Stimulated activated CD4-positive, alpha-beta T cell treated with anti-CD3 and anti-CD28 coated beads, TNF-alpha, amount 100 ng/mL, for 4 hours (primary cell): ENCODE measurements at regions not wholly inside any gene's neighbourhood (a gene's known extent, or its start where the extent isn't known, plus 50 kb on each side); places are given as distances from the start of the nearest gene placed in this dataset.
"Not testable (repeated sequence)": the region's sequence is repeated elsewhere in the genome, so short reads cannot be mapped to it uniquely, and the experiment has no call there.

Experiments used
- DNase-seq, 3 experiments: peaks; one replicate each; pipeline ENCODE4 v3.0.0-alpha.2; 2020; ENCODE audit warnings: low read depth in 3 of 3

DNA sequence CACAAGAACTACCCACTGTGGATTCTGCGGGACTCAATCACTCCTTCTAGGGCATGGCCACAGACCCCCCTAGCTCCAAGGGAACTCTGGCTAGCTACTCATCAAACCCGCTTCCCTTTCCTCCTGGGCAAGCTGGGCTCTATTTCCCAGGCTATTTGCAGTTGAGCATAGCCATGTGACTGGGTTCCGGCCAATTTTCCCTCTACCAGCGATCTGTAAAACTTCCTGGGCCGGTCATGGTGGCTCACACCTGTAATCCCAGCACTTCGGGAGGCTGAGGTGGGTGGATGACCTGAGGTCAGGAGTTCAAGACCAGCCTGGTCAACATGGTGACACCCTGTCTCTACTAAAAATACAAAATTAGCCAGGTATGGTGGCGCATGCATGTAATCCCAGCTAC, 214.9 kb upstream of the IRF2BP2 start:
- DNase-seq = not testable (repeated sequence)

DNA sequence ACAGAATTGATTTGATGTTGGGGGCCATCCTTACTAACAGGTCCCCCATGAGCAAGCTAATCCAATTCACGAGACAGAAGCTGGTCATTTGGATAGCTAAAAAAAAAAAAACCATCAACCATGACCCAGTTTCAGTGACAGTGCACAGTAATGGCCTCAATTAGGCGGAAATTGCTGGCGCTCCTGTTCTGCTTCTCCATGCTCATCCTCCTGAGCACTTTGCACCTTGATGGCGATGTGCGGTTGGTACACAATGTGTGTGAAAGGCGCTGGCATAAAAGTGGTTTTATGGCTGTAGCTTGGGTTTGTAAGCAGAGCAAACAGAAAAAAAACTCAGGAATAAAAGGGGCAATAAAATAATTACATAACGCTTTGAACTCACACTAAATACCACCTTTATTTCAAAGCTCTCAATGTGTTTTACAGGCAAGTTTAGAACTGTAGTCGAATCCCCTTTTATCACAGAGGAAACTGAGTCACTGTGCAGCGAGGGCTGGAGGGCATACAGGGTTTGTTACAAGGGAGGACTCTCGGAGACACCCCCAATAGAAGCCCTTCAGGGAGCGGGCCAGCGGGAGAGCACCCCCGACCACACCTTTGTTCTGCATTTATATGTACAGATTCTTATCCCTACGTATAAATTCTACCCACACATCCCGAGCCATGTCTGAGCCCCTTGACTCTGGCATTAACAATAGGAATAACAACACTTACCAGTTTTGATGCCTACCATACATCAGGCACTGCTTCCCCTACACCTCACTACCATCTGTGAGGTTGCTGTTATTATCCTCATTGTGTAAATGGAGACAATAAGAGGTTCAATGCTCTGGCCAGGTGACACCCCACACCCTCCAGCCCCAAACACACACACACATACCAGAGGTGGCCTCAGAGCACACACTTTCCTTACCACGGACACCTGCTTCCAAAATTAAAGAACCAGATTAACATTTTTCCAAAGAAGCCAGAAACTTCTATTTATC, 213.5 kb upstream of the IRF2BP2 start:
- no peak for DNase-seq

DNA sequence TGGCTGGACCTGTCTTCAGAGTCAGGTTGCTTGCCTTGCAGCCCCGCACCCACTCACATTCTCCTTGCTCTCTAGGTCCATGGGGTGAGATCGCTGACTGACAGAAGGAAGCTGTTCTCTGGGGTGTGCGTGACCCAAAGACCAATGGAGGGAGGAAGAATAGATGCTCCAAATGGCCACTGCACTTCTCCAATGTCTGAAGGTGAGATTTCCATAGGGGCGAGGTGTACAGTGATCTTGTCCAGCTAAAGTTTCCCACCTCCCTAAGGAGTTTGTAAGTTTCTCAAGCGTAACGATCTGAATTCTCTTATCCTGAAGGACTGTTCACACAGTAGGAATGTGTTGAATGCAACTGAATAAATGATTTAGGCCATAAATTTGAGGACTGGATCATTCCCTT, 211.9 kb upstream of the IRF2BP2 start:
- DNase-seq = no peak

DNA sequence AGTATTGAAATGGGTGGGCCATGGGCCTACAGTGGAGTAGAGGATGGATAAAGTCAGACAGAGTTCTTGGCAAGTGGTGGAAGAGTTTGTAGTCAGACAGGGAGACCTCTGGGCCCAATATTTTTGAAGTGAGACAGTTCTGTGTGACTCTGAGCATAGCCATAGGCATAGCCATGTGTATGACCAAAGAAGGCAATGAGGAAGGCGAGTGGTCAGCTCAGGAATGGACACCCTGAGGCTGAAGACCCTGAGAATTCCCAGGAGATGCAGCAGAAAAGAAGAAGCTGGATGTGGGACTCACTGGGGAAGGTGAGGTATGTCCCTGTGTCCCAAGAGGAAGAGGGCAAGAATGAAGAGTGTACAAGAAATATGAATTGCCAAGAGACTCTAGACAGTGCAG, 210.6 kb upstream of the IRF2BP2 start:
- DNase-seq = no peak

DNA sequence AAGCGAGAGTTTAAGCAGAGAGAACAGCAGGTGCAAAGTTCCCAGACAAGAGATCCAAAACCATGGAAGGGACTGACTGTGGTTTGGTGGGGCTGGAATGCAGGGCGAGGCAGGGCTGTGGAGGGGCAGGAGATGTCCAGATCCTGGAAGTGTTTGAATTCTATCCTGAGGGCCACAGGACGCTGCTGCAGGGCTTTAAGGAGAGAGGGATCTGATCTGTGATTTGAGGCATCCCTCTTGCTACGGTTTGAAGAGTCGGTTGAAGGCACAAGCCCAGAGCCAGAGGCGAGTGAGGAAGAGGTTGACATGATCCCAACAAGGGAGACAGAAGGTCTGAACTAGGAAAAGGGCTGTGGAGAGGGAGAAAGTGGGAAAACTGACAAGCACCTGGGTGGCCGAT, 209.9 kb upstream of the IRF2BP2 start:
- DNase-seq = not testable (repeated sequence)

DNA sequence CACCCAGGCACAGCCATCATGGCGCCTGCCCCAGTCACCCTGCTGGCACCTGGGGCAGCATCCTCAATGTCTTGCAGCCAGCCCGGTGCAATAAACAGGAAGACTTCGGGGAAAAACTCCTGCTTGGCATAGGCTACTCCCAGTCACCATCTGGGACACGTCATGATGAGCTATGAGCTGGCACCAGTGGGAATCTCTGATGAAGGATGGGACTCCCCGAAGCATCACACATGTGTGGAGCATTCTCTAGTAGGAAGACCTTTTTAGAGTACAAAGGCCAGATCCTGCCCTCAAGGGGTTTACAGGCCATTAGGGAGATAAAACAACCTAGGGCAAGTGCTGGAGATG, 208.0 kb upstream of the IRF2BP2 start:
- DNase-seq = not testable (repeated sequence)

DNA sequence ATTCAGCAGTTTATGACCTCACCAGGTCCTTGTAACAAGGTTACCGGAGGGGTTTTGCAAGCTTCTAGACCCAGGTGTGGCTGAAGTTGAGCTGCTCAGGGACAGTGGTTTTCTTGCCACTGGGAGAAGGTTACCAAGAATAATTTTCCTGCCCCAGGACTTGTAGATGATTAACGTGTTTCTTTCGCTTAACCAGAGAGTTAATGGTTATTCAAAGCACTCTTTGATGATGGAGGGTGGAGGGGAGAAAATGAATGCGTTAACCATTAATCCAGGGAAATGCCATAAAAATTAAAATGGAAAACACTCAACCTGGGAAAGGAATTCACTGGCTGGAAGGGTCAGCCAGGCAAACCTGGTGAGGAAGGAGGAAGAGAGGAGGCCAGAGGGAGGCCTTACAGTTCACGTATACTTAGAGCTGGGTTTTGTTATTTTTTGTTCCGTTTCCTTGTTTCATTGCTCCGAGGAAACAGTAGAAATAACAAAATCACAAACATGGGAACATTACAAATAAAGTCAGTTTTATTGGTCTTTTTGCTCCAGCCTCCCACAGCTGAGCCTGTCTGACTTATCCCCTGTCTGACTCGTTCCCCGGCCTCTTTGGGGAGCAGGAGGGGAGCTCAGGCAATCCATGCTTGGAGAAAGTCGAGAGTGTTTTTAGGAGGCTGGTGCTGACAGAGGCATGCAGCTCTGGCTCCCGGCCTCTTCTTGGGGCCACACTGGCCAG, 207.5 kb upstream of the IRF2BP2 start:
- DNase-seq = not testable (repeated sequence)

DNA sequence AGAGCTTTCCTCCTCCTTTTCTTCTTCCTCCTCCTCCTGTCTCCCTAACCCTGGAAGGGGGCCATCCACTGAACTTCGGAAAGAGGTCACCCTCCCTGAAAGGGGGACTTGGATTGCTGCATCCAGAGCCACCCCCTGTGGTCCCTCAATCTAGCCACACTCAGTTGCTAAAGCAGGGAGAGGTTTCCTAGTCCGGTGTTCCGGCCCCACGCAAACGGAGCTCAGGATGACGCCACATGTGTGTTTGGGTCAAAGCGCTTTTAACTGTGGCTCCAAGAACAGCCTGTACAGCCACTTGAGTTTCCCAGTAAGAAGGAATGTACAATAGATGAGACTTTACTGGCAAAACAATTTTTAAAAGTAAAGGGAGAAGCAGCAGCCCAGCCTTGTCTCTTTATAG, 206.9 kb upstream of the IRF2BP2 start:
- not testable (repeated sequence) for DNase-seq

DNA sequence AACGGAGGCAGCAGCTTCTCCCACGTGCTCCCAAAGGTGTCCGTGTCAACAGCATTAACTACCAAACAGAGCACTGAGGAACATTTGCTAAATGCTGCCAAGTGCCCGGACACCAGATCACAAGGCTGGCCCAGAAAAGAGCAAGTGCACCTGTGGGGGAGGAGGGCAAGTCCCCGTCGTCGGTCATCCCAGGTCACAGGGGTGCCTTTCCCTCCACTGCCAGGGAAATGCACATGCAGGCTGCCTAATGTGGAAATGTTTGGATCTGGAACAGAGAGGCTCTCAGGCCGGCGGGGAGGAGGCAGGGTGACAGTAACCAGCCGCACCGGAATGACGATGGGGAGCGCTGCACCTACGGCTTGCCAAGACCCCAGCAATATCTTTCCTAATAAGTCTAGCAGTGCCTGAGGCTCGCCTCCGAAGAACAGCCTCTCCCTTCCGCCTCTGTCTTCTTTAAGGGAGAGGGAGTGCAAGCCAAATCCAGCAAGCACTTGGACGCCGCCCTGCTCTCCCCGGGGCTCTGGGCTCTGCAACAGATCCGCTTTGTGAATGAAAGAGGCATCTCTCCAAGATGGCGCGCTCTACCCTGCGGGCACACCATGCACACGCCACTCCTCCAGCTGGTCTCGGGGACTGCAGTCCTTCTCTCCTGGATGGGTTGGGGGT, 206.3 kb upstream of the IRF2BP2 start:
- not testable (repeated sequence) for DNase-seq

DNA sequence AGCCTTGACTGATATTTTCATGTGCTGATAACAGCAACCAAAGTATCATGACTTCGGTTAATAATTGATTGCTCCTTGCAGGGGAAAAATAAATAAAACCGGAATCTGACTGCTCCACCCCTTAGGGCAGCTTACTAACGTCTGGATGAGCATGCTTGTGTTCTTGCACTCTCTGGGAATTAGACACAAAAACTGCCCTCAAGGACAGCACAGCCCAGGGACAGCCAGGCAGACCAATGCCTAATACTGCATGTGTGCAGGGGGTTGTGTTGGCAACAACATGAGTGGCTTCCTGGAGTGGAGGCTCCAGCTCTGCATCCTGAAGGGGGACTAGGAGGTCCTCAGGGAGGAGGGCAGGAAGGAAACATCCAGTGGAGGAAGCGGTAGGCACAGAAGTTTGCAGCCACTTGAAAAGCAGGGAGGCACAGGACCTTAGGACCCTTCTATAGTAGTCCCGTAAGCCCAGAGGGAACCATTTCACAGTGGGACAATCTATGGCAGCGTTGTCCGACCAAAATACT, 205.4 kb upstream of the IRF2BP2 start:
- DNase-seq = not testable (repeated sequence)

DNA sequence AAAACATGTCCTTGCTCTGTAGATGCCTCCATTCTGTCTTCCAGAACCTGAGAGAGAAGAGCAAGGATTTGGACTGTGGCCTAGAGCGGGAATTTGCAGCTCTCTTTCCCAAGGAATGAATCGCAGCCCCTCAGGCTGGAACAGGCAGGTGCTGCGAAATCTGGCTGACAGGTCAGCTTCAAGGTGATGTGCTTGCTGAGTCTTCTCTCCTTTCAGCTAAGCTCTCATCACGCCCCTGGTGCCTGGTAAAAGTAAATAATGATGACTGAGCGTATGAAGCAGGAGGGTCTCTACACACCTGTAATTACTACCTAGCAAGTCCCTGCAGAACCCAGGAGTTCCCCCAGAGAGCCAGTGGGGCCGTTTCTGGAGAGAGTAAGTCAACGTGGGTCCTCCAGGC, 204.3 kb upstream of the IRF2BP2 start:
- not testable (repeated sequence) for DNase-seq

DNA sequence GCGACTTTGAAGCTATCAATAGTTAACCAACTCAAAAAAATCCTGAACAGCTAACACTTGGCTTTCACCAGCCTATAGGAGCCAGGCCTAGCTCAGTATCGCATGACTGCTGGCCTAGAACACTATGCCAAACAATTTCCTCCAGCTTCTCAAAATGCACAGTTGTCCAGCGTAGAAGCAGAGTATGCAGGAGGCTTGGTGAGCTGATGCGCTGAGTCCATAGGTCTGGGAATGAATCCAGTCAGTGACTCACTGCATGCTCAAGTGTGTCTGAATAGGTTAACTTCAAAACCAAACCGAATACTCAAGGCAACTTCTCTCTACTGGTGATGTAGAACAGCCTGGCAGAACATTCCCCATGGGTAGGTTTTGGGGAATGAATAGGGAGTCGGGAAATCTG, 201.8 kb upstream of the IRF2BP2 start:
- not testable (repeated sequence) for DNase-seq

DNA sequence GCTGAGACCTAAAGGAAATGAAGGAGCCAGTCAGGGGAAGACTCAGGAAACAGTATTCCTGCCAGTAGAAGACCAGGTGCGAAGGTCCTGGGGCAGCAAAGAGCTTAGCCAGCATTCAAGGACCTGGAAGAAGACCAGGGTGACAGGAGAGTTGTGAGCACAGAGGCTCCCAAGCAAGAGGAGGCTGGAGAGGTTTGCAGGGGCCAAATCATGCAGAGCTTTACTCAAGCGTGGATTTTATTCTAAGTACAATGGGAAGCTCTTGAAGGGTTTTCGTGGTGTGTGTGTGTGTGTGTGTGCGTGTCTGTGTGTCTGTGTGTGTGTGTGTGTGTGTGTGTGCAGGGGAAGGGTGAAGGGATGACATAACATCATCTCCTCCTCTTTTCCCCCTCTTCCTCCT, 200.7 kb upstream of the IRF2BP2 start:
- DNase-seq = not testable (repeated sequence)

DNA sequence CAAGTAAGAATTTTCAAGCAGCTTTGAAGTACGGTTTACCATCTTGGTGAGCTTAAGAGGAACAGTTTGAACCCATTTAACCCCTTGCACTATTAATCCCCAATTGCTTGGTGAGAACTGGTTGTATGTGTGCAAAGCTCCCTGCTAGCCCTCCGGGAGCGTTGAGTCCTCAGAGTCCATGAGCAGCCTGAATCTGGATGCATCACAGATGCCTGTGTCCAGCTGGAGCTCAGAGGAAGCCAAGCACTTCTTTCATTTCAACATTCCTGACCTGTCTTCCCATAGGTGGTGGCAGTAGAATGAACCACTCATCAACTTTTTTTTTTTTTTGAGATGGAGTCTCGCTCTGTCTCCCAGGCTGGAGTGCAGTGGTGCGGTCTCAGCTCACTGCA, 199.9 kb upstream of the IRF2BP2 start:
- DNase-seq = not testable (repeated sequence)

DNA sequence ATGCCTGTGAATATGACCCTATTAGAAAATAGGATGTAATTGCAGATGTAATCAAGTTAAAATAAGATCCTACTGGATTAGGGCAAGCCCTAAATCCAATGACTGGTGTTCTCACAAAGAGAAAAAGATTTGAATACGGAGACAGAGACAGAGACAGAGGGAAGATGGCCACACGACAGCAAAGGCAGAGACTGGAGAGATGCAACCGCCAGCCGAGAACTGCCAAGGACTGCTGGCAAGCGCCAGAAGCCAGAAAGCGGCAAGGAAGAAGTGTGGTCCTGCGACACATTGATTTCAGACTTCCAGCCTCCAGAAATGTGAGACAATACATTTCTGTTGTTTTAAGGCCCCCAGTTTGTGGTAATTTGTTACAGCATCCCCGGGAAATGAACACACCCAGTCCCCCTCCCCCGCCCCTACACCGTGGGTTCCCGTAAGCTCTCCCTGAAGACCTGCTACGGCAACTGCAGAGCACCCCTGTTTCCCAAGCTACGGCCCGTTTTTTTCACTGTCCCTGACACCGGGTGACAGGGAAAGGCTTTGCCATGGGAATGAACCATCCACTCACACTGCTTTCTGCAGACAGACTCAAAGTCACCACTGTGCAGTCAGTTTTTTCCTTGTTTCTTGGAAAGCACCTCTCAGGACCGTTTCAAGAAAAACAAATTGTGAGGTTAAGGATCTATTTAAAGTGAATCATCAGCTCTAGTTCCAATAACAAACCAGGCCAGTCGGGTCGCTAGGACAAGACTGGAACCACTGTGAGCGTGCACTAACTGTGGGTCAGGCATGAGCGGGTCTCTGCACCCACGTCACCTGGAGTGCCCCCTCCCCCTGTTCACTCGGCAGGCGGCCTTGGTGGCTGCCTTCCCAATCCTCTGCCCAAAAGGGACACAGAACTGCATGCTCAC, 199.2 kb upstream of the IRF2BP2 start:
- not testable (repeated sequence) for DNase-seq

DNA sequence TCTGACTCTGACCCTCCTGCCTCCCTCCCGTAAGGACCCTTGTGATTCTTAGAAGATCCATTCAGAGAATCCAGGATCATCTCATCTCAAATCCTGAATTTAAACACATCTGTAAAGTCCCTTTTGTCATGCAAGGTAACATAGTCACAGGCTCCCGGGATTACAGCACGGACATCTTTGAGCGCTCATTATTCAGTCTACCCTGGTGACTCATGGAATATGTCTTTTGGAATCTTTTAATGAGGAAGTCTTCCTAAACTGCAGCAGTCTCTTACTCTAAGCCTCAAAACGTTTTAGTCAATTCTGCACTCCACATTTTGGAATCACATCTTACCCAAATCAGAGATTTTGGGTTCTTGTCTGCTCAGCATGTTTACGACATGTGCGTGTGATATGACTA, 198.5 kb upstream of the IRF2BP2 start:
- DNase-seq = not testable (repeated sequence)

DNA sequence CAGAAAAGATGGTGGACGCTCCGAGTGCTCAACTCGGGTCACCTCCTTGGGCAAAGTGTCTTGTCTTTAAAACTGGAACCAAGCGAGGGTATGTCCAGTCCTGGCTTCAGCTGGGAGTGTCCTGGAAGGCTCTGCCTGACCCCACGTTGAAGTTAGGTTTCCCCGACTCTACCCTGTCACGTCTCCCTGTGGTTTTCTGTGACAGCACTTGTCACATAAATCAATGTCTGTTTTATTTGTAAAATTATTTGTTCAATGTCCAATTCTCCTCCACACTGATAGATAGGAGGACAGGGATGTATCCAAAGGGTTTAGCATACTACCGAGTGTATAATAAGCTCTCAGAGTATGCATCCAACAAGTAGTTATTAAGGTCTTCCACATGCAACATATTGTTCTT, 197.7 kb upstream of the IRF2BP2 start:
- DNase-seq = not testable (repeated sequence)

DNA sequence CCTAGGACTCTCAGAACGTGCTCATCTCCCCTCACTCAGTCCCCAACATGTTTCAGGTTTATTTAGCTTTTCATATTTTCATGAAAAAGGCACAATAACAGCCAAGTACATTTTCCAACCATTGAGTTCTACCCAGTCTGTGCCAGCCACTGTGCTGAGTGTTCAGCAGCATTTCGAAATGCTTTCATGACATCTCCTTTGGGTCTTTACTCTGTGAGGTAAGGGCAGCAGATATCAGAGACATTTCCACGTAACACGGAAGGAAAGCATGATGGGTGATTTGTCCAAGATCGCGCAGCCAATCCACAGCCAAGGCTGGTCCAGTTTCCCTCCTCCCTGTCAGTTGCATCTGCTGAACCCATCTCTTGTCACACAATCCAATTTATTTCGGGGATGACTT, 192.6 kb upstream of the IRF2BP2 start:
- DNase-seq = not testable (repeated sequence)

DNA sequence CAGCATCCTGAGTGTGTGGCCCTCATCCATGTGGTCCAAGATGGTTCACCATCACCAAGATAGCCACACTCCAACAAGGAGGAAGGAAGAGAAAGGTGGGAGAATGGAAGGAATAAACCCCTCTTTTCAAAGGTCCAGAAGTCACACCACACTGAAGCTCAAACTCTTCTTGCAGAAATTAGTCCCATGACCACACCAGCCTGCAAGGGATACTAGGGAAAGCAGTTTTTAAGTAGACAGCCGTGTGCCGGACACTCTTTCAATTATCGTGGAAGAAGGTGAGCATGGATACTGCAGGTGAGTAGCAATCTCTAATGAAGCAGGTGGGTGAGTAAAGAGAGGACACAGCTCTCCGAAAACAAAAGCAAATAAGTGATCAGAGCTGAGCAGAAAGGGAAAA, 191.7 kb upstream of the IRF2BP2 start:
- DNase-seq = not testable (repeated sequence)

DNA sequence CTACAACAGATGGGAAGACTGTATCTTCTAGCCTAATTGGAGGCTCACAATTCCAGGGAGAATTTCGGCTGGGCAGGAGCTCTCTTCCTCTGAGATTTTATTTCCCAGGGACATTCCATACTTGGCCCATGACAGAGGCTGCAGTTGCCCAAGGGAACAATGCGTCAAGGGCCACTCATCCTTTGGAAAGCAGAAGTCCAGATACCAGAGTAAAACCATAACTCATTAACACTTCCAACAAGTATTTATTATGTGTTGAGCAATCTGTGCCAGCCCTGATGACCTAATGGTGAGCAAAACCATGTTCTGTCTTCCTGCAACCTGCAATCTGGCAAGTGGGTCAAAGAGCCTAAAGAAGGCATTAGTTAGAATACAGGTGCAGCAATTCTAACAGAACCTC, 191.2 kb upstream of the IRF2BP2 start:
- DNase-seq = not testable (repeated sequence)

DNA sequence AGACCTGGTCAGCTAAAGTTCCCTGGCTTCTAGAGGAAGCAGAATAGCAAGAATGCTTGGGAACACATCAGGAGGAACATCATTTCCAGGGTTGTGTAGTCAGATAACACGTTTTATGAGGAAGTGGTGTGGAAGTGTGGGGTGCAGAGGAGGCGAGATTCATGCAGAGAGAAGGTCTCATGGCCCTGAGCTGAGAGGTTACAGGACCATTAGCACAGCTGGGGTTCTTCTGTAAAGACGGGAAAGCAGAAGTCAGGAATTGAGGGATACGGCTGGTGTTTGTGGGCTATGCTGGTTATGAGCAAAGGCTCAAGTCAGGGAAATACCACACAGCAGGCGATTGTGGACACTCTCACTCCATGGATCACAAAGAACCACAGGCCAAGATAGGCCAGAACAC, 190.6 kb upstream of the IRF2BP2 start:
- not testable (repeated sequence) for DNase-seq
